Right lobe of liver (tissue), 4 donors: ENCODE measurements at regions not wholly inside any gene's neighbourhood (a gene's known extent, or its start where the extent isn't known, plus 50 kb on each side); places are given as distances from the start of the nearest gene placed in this dataset.

Experiments
- POLR2A ChIP-seq: fragments of 450-650 bp; IDR thresholded peaks from one replicate; pipeline ENCODE4 v1.6.1; 2017; ENCODE audit warnings: antibody characterized with exemption, mild to moderate bottlenecking
- TF ChIP-seq, protein P1 (sequence below), 4 donors: fragments of 200-600 bp in 3 of 4; fragments of 450-650 bp in 1 of 4; IDR thresholded peaks; one replicate each; pipeline versions ENCODE4 v1.5.1 to v1.8.0; 2016 to 2022; ENCODE audit warnings: antibody characterized with exemption in 4 of 4, mild to moderate bottlenecking in 2 of 4
- donor health status: DM: no; HTN: no; CAD: no.
- donor health status: DM: no; HTN: no; CAD: no.
- donor health status: DM: no; HTN: yes; CAD: no.

DNA sequence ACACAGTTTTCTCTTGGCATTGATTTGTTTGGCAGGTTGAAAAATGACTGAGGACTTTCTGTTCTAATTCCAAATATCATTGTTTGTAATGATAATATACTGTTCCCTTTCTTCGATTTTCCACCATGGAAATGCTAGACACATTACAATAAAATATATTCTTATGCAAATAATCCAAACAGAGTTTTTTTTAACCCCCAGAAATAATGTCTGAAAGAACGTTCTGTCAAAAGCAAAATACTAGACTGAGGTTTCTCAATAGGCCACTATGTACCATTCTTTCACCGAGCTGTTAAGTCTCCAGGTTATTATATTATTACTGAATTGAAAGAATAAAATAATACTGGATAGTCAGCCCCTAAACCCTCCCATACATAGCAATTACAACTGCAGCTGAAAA, 312.5 kb downstream of the ZIC3 start:
- TF ChIP-seq POLR2A = no peak
- TF ChIP-seq, protein P1, sequence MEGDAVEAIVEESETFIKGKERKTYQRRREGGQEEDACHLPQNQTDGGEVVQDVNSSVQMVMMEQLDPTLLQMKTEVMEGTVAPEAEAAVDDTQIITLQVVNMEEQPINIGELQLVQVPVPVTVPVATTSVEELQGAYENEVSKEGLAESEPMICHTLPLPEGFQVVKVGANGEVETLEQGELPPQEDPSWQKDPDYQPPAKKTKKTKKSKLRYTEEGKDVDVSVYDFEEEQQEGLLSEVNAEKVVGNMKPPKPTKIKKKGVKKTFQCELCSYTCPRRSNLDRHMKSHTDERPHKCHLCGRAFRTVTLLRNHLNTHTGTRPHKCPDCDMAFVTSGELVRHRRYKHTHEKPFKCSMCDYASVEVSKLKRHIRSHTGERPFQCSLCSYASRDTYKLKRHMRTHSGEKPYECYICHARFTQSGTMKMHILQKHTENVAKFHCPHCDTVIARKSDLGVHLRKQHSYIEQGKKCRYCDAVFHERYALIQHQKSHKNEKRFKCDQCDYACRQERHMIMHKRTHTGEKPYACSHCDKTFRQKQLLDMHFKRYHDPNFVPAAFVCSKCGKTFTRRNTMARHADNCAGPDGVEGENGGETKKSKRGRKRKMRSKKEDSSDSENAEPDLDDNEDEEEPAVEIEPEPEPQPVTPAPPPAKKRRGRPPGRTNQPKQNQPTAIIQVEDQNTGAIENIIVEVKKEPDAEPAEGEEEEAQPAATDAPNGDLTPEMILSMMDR (IDR thresholded peaks at IDR 0.05) = no peak
